Activated T-cell treated with anti-CD3 and anti-CD28 coated beads, Interleukin-2, amount 50 U/mL, for 48 hours (primary cell): ENCODE measurements at regions not wholly inside any gene's neighbourhood (a gene's known extent, or its start where the extent isn't known, plus 50 kb on each side); places are given as distances from the start of the nearest gene placed in this dataset.

Source experiments
- DNase-seq, 2 experiments: peaks; one replicate each; pipeline ENCODE4 v3.0.0-alpha.2; 2020

DNA sequence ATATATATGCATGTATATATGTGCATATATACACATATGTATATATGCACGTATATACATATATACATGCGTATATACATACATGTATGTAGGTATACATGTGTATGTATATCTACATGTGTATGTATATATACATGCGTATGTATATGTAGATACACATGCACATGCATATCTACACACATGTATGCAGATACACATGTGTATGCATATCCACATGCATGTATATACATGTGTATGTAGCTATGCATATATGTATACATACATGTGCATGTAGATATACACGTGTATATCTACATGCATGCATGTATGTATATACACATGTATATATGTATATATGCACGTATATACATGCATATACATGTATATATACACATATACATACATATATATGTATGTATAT, 95.8 kb upstream of the STEAP4 start:
- no peak for DNase-seq

GRCh38 chr7:88401009-88401623, 94.4 kb upstream of the STEAP4 start:
- no peak for DNase-seq

GRCh38 chr7:88399696-88400240, 93.1 kb upstream of the STEAP4 start:
- DNase-seq: no peak

- no peak for DNase-seq
Observed at GRCh38 chr7:88399036-88399435, 92.3 kb upstream of the STEAP4 start.

DNA sequence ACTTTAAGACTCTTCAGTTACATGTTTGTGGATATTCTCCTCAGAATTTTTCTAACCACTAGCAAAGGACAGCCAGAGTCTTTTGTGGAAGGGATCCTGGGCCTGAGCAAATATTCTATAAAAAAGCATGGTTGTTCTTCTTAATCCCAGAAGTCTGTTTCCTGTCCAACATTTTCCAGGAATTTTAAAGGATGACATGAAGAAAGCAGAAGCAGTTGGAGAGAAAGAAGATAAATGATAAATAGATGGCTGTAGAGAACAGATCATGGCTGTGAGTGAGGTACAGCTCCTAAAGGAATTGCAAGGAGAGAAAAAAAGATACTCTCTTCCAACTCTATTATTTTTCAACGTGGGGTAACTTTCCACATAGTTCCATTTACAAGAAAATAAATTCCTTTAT, 91.8 kb upstream of the STEAP4 start:
- no peak for DNase-seq

GRCh38 chr7:88396948-88397322, 90.2 kb upstream of the STEAP4 start:
- no peak for DNase-seq

- no peak for DNase-seq
Observed at GRCh38 chr7:88396295-88396947, 89.7 kb upstream of the STEAP4 start.

- no peak for DNase-seq
Observed at GRCh38 chr7:88395715-88396114, 89.0 kb upstream of the STEAP4 start.

DNA sequence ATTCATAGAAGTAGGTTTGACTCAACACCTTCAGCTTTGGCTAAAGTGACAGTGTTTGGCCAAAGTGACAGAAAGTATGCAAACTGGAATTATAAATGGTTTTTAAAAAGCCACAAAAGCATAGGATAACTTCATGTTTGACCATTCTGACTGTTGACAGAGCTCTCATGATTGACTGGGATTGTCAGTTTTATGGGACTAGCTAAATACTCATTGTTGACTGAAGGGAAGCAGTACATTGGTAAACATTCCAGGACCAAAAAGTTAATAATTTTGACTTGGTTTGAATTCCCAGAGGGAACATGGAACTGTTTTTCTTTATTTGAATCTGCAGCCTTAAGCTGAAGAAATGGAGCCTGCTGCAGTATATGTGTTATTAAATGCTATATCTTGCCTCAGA, 84.6 kb upstream of the STEAP4 start:
- no peak for DNase-seq

GRCh38 chr7:88387368-88387767, 80.7 kb upstream of the STEAP4 start:
- no peak for DNase-seq

DNA sequence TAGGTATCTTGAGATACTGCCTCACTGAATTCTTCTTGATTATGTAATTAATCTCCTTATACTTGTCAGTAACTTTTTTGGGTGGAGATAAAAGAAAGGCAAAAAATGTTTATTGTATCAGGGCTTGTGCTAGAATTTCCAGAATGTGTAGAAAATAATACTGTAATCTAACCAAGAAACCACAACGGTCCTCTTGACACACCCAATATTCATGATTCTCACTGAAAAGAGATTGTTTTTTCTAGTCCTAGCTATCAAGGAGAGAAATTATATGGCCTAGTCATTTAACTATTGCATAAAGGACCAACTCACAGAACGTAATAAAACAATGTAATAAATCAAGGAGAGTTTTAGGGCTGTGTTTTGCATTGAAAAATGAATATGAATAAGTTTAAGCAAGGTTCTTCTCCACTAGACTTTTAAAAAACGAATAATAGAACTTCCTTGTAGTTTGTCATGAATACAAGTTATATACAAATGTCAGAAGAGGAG, 80.0 kb upstream of the STEAP4 start:
- no peak for DNase-seq

- DNase-seq: no peak
Observed at GRCh38 chr7:88377434-88377833, 70.7 kb upstream of the STEAP4 start.

GRCh38 chr7:88368686-88369085, 62.0 kb upstream of the STEAP4 start:
- DNase-seq: no peak

GRCh38 chr7:88366845-88367244, 60.2 kb upstream of the STEAP4 start:
- no peak for DNase-seq

- no peak for DNase-seq
Observed at GRCh38 chr7:88363869-88364268, 57.2 kb upstream of the STEAP4 start.

GRCh38 chr7:88363249-88363648, 56.6 kb upstream of the STEAP4 start:
- no peak for DNase-seq

DNA sequence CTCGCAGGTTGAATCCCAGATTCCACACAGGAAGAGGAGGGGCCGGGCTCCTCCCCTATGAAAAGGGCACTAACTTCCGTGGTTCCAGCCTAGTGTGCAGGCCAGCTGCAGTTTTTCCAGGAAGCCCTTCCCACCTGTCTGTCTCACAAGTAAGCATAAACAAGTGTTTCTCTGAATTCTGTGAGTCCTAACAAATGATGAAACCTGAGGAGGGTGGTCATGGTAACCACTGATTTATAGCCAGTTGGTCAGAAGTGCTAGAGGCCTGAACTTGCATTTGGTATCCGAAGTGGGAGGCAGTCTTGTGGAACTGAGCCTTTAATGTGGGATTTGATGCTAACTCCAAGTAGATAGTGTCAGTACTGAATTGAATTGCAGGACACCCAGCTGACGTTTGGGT, 54.7 kb upstream of the STEAP4 start:
- no peak for DNase-seq

DNA sequence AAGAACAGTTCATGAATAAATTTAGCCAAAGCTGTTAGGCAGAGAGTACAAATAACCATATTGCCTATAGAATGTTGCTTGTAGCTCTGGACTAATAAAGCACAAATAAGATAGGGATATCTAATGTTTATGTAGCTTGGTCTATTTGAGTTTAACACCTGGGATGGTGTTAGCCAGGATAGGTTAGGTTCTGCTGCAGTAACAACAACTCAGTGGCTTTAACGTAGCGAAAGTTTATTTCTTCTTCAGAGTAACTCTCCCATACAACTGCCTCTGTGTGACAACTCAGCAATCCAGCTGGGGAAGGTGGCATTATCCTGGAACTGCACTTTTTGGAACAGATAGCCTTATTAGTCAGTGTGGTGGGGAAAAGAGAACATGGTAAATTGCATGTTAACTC, 52.2 kb upstream of the STEAP4 start:
- no peak for DNase-seq

- no peak for DNase-seq
Observed at GRCh38 chr7:88358526-88358838, 51.8 kb upstream of the STEAP4 start.

- DNase-seq: no peak
Observed at GRCh38 chr7:88357781-88358525, 51.3 kb upstream of the STEAP4 start.

DNA sequence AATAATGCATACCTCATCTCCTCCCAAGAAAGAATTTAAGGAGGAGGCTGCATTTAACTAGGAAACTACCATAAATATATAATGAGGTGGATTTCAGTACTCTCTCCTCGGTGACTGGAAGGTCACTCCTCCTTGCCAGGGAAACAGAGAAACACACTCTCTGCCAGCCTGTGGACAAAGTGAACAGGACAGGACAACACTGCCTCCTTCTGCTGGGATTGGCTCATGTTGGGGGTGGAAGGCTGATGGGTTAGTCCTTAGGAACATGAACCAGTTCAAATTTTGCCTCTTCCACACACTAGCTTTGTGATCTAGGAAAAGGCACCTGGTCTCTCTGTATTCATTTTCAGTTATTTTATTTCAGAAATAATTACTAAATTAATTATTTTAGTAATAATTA, 50.6 kb upstream of the STEAP4 start:
- DNase-seq: no peak
